Glutamatergic neuron (in vitro differentiated cells): ENCODE measurements at regions not wholly inside any gene's neighbourhood (a gene's known extent, or its start where the extent isn't known, plus 50 kb on each side); places are given as distances from the start of the nearest gene placed in this dataset.

Source experiments
- DNase-seq: peaks from one replicate; pipeline ENCODE4 v3.0.0; 2022
- H3K27ac Mint-ChIP-seq: one replicate; pipeline ENCODE4 v1.8.0; 2020; ENCODE audit warnings: mild to moderate bottlenecking, mixed read lengths, inconsistent platforms; ENCODE audit not compliant: unreplicated experiment
- H3K27me3 Mint-ChIP-seq: one replicate; pipeline ENCODE4 v1.8.0; 2020; ENCODE audit warnings: mild to moderate bottlenecking, moderate library complexity, mixed read lengths, inconsistent platforms; ENCODE audit not compliant: unreplicated experiment
- H3K36me3 Mint-ChIP-seq: one replicate; pipeline ENCODE4 v1.8.0; 2020; ENCODE audit warnings: mild to moderate bottlenecking, mixed read lengths, inconsistent platforms; ENCODE audit not compliant: unreplicated experiment
- H3K4me1 Mint-ChIP-seq: one replicate; pipeline ENCODE4 v1.8.0; 2020; ENCODE audit warnings: mild to moderate bottlenecking, low read depth, mixed read lengths, inconsistent platforms; ENCODE audit not compliant: unreplicated experiment
- H3K4me3 Mint-ChIP-seq: one replicate; pipeline ENCODE4 v1.8.0; 2020; ENCODE audit warnings: mild to moderate bottlenecking, mixed read lengths, inconsistent platforms; ENCODE audit not compliant: unreplicated experiment
- H3K9me3 Mint-ChIP-seq: one replicate; pipeline ENCODE4 v1.8.0; 2020; ENCODE audit warnings: mild to moderate bottlenecking, moderate library complexity, mixed read lengths, inconsistent platforms; ENCODE audit not compliant: unreplicated experiment
- TF ChIP-seq, protein P1 (sequence below): fragments of 200-600 bp; sonication (generic); IDR thresholded peaks from one replicate; pipeline ENCODE4 v1.5.0; 2021; ENCODE audit not compliant: partially characterized antibody, unreplicated experiment

DNA sequence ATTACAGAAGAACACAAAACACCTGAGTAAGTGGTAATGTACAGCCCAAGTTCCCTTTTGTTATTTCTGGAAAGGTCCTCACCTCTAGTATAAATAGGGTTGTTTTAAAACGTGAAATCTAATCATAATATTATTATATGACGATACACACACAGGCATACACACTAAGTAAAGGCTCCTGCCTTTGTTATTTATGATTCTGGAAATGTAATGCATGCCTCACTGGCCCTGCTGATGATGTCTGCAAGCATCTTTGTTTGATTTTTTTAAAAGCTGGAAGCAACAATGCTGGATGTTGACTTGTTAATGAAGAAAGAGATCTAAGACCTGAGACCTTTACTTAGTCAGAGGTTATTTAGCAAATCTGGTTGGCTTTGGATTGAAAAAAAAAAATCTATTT, 307.4 kb upstream of the SORCS1 start:
- TF ChIP-seq, protein P1, sequence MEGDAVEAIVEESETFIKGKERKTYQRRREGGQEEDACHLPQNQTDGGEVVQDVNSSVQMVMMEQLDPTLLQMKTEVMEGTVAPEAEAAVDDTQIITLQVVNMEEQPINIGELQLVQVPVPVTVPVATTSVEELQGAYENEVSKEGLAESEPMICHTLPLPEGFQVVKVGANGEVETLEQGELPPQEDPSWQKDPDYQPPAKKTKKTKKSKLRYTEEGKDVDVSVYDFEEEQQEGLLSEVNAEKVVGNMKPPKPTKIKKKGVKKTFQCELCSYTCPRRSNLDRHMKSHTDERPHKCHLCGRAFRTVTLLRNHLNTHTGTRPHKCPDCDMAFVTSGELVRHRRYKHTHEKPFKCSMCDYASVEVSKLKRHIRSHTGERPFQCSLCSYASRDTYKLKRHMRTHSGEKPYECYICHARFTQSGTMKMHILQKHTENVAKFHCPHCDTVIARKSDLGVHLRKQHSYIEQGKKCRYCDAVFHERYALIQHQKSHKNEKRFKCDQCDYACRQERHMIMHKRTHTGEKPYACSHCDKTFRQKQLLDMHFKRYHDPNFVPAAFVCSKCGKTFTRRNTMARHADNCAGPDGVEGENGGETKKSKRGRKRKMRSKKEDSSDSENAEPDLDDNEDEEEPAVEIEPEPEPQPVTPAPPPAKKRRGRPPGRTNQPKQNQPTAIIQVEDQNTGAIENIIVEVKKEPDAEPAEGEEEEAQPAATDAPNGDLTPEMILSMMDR: no peak
- no peak overlapping the region for H3K4me3 Mint-ChIP-seq
- no peaks in the 10 kb centered on the region for H3K4me1 Mint-ChIP-seq
- no peaks in the 10 kb centered on the region for H3K9me3 Mint-ChIP-seq
- H3K27me3 Mint-ChIP-seq: no peaks in the 10 kb centered on the region
- no peak for DNase-seq
- no peak overlapping the region for H3K27ac Mint-ChIP-seq
- no peaks in the 10 kb centered on the region for H3K36me3 Mint-ChIP-seq

DNA sequence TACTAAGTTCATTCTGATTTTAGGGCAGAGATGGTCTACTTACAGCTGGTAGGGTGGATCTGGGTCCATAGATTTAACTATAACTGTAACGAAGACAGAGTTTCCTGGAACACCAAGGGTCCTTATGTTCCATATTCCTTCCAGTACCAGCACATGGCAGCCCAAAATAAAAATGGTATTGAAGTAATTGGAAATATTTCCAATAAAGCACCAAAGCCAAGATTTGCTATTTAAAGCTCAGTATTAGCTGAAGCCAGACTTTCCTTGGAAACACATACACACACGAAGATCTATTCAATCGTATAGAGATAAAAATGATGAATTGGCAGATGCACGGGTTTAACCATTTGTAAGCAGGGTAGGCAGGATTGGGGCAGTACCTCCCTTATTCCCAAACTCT, 289.1 kb upstream of the SORCS1 start:
- Mint-ChIP-seq H3K9me3 (no peaks in the 10 kb centered on the region), H3K4me1 (no peaks in the 10 kb centered on the region), H3K27ac (no peak overlapping the region), H3K4me3 (no peak overlapping the region), H3K36me3 (no peaks in the 10 kb centered on the region), H3K27me3 (no peaks in the 10 kb centered on the region)
- TF ChIP-seq, protein P1: no peak
- no peak for DNase-seq

DNA sequence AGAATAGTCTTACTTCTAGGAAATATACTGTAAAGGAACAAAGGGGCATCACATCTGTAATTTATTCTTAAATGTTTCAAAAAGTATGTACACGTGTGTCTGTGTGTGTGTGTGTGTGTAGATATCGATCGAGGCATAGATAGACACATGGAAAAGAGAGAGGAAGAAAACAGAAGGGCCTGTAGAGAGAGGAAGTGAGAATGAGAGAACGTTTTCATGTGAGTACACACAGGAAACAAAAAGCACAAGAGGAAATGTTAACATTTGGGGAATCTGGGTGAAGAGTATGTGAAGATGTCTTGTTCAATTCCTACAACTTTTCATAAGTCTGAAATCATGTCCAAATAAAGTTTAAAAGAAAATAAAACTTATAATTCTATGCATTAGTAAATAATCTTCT, 286.5 kb upstream of the SORCS1 start:
- Mint-ChIP-seq H3K4me1 (no peaks in the 10 kb centered on the region), H3K27me3 (no peaks in the 10 kb centered on the region), H3K4me3 (no peak overlapping the region), H3K27ac (no peak overlapping the region), H3K9me3 (no peaks in the 10 kb centered on the region), H3K36me3 (no peaks in the 10 kb centered on the region)
- DNase-seq: no peak
- TF ChIP-seq, protein P1: no peak

DNA sequence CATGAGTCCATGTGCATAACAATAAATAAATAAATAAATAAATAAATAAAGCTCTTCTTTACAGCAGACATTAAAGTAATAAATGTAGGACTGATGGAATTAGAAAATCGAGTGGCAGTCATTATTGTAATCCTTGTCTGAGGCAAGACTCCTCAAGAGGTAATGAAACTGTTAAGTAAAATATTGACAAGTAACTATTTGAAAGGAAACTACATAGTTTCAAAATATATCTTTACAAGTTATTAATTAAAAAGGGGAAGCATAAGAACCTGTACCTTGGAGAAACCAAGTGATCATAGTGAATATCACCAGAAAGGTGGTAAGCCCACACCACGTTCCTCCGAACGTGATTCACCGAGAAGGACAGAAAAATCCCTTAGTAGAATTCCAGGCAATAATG, 285.6 kb upstream of the SORCS1 start:
- no peak for DNase-seq
- TF ChIP-seq, protein P1: no peak
- Mint-ChIP-seq H3K27ac (no peak overlapping the region), H3K27me3 (no peaks in the 10 kb centered on the region), H3K4me1 (no peaks in the 10 kb centered on the region), H3K9me3 (no peaks in the 10 kb centered on the region), H3K36me3 (no peaks in the 10 kb centered on the region), H3K4me3 (no peak overlapping the region)

DNA sequence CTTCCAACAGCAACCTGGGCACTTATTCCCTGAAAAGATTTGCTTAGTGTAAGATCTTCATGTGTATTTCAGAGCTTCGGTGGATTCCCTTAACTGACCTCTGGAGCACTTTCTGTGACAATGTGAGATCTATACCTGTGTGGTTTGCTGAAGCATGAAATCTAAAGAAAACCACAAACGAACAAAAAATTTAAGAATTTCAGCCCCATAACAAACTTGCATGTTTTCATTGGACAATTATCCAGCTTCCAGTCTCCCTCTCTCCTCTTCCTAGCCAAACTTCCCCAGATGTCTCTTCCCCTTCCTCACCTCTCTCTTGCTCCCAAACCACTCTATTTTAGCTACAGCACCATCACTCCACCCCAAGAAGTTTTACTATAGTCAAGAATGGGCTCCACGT, 279.9 kb upstream of the SORCS1 start:
- TF ChIP-seq, protein P1: no peak
- Mint-ChIP-seq H3K27me3 (no peaks in the 10 kb centered on the region), H3K4me1 (no peaks in the 10 kb centered on the region), H3K9me3 (no peaks in the 10 kb centered on the region), H3K4me3 (no peak overlapping the region), H3K36me3 (no peaks in the 10 kb centered on the region), H3K27ac (no peak overlapping the region)
- no peak for DNase-seq
